BLaER1 treated with 17β-estradiol and CSF1 and Interleukin-3, amounts not matched to agents 10 nM and 100 nM (cell line): ENCODE measurements at regions not wholly inside any gene's neighbourhood (a gene's known extent, or its start where the extent isn't known, plus 50 kb on each side); places are given as distances from the start of the nearest gene placed in this dataset.
"Not testable (repeated sequence)": the region's sequence is repeated elsewhere in the genome, so short reads cannot be mapped to it uniquely, and the experiment has no call there.

Experiments used
- H3K27ac ChIP-seq, 11 experiments: shearing (Covaris generic); formaldehyde crosslinking; 2 replicates each; pipeline ENCODE4 v1.8.1; 2022
- H3K27me3 ChIP-seq, 11 experiments: shearing (Covaris generic); formaldehyde crosslinking; 2 replicates each; pipeline ENCODE4 v1.8.1; 2022
- H3K36me3 ChIP-seq, 11 experiments: shearing (Covaris generic); formaldehyde crosslinking; 2 replicates each; pipeline ENCODE4 v1.8.1; 2022
- H3K4me1 ChIP-seq, 10 experiments: shearing (Covaris generic); formaldehyde crosslinking; 2 replicates each; pipeline ENCODE4 v1.8.1; 2022
- H3K4me2 ChIP-seq, 11 experiments: shearing (Covaris generic); formaldehyde crosslinking; 2 replicates each; pipeline ENCODE4 v1.8.1; 2022
- H3K4me3 ChIP-seq, 10 experiments: shearing (Covaris generic); formaldehyde crosslinking; 2 replicates each; pipeline ENCODE4 v1.8.1; 2022
- H3K9ac ChIP-seq, 11 experiments: shearing (Covaris generic); formaldehyde crosslinking; 2 replicates each; pipeline ENCODE4 v1.8.1; 2022
- H3K9me3 ChIP-seq, 11 experiments: shearing (Covaris generic); formaldehyde crosslinking; replicated peaks in 1 of 11; 2 replicates each; pipeline ENCODE4 v1.8.1; 2022
- H4K20me1 ChIP-seq, 11 experiments: shearing (Covaris generic); formaldehyde crosslinking; 2 replicates each; pipeline ENCODE4 v1.8.1; 2022
- Cebpa-rat ChIP-seq, 11 experiments: shearing (Covaris generic); IDR thresholded peaks; 2 replicates each; pipeline ENCODE4 v1.8.1; 2022

DNA sequence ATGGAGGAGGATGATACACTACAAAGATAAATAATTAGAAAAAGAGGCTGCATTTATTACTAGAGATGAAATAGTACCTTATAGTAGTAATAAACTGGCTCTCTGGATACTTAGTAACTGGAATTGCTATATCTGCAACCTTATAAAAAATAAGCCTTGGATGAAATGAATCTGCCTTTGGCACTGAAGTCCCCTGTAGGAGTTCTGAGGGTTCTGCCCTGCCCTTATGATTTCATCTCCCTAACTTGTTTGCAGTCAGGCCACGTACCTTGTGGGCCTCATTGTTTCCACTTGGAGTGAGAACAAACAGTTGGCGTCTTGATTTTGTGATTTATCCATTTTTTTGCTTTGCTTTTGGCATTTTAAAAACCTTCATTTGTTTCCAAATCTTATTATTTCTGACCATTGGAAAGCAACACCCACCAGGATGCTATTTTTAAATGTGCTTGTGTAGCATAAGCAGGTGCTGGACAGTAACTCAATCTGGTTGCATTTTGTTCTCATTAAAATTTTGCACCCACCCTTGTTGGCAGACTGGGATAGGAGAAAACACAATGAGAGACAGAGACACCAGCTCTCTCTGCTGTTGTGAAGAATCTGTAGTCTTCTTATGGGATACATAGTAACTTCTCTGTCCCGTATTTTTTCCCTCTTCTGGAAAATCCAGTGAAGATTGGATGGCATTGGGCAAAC lies 518.9 kb upstream of the SGCD start:
- H3K9me3 ChIP-seq = no peaks in the 10 kb centered on the region
- H3K36me3 ChIP-seq = no peaks in the 10 kb centered on the region
- no peaks in the 10 kb centered on the region for H4K20me1 ChIP-seq
- H3K27me3 ChIP-seq = no peaks in the 10 kb centered on the region
- H3K4me2 ChIP-seq = no peak overlapping the region
- TF ChIP-seq Cebpa-rat (IDR thresholded peaks at IDR 0.05) = no peak
- H3K4me3 ChIP-seq = no peak overlapping the region
- no peak overlapping the region for H3K27ac ChIP-seq
- H3K9ac ChIP-seq = no peak overlapping the region
- no peaks in the 10 kb centered on the region for H3K4me1 ChIP-seq

GRCh38 chr5:155815248-155815647 lies 511.7 kb upstream of the SGCD start:
- H3K4me3 ChIP-seq = no peak overlapping the region
- H3K36me3 ChIP-seq = no peaks in the 10 kb centered on the region
- no peaks in the 10 kb centered on the region for H3K4me1 ChIP-seq
- no peaks in the 10 kb centered on the region for H3K9me3 ChIP-seq
- H3K4me2 ChIP-seq = no peak overlapping the region
- TF ChIP-seq Cebpa-rat (IDR thresholded peaks at IDR 0.05) = no peak
- no peak overlapping the region for H3K9ac ChIP-seq
- H4K20me1 ChIP-seq = no peaks in the 10 kb centered on the region
- H3K27me3 ChIP-seq = no peaks in the 10 kb centered on the region
- H3K27ac ChIP-seq = no peak overlapping the region

DNA sequence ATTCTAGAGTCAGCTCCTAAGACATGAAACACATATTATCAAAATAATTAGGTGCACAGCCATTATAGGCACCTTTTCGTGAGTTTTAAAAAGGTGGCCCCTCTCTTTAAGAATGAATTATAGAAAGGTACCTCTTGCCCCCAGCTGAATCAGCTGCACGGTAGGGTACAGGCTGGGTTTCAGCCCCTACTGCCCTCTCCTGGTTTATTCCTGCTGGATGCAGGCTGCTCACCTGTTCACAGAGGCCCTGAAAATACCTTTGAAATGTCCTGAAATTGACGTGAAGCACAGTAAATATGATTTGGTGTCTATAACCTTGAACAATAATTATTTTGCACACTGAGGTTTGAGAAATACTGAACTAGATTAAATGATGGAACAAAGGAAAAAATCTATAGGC lies 504.8 kb upstream of the SGCD start:
- no peaks in the 10 kb centered on the region for H4K20me1 ChIP-seq

DNA sequence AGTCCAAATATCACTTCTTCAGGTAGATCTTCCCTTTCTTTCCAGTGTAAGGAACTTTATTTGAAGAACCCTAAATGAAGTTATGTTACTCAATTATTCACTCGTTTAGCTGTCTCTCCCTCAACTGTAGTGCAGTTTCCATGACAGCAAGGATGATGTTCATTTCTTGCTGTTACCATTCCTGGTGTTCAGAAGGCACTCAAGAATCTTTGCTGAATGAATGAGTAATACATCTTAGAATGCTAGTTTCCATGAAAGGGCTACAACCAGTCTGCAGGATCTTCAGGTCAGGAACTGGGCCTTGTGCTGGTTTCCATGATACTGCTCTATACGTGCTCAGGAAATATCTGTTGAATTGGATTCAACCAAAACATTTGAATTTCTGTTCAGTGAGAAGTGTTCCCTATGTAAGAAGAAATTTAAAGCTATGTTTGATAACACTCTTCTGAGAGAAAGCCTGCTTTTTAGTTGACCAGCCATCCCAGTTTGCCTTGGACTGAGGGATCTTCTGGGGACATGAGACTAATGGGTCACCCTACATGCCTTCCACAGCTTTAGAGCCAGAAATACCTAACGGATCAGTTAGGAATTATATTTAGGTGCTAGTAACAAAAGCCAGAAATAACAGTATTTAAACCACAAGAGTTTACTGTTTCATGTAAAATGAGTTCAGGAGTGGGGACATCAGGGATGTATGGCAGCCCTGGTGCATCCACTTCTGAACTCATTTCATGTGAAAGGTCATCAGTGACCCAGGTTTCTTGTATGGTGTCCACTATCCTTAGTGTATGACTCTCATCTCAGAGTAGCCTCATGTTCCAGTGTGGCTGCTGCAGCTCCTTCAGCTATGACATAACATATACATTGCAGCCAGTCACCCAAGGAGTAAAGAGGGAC lies 500.1 kb upstream of the SGCD start:
- Histone ChIP-seq H3K4me3 (no peak overlapping the region), H3K9me3 (no peaks in the 10 kb centered on the region), H3K9ac (no peak overlapping the region), H4K20me1 (no peaks in the 10 kb centered on the region), H3K4me2 (no peak overlapping the region), H3K36me3 (no peaks in the 10 kb centered on the region), H3K27me3 (no peaks in the 10 kb centered on the region), H3K27ac (no peak overlapping the region), H3K4me1 (no peaks in the 10 kb centered on the region)
- TF ChIP-seq Cebpa-rat (IDR thresholded peaks at IDR 0.05) = no peak

More for the DNA sequence above, 504.8 kb upstream of the SGCD start:
- no peaks in the 10 kb centered on the region for H3K9me3 ChIP-seq
- no peak overlapping the region for H3K9ac ChIP-seq
- H3K4me2 ChIP-seq = no peak overlapping the region
- H3K27ac ChIP-seq = no peak overlapping the region
- H3K4me1 ChIP-seq = no peaks in the 10 kb centered on the region
- TF ChIP-seq Cebpa-rat (IDR thresholded peaks at IDR 0.05) = no peak
- H3K4me3 ChIP-seq = no peak overlapping the region
- H3K27me3 ChIP-seq = no peaks in the 10 kb centered on the region
- H3K36me3 ChIP-seq = no peaks in the 10 kb centered on the region

DNA sequence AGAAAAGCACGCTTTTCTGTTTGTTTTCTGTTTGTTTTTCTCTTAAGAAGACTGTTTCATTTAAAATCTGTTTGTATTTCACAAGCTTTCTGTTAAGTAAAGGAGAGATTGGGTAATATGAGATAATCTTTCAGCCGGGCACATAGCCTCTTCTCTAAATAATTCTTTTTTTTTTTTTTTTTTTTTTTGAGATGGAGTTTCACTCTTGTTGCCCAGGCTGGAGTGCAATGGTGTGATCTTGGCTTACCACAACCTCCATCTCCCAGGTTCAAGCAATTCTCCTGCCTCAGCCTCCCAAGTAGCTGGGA lies 499.5 kb upstream of the SGCD start:
- not testable (repeated sequence) for H3K4me3 ChIP-seq, H4K20me1 ChIP-seq, H3K36me3 ChIP-seq

GRCh38 chr5:155827949-155828348 lies 499.0 kb upstream of the SGCD start:
- Histone ChIP-seq H3K4me2 (no peak overlapping the region), H3K9me3 (no peaks in the 10 kb centered on the region), H3K4me3 (no peak overlapping the region), H3K9ac (no peak overlapping the region), H3K27me3 (no peaks in the 10 kb centered on the region), H3K36me3 (no peaks in the 10 kb centered on the region), H3K27ac (no peak overlapping the region), H4K20me1 (no peaks in the 10 kb centered on the region), H3K4me1 (no peaks in the 10 kb centered on the region)
- no peak for TF ChIP-seq Cebpa-rat (IDR thresholded peaks at IDR 0.05)

More for the DNA sequence above, 499.5 kb upstream of the SGCD start:
- H3K27ac ChIP-seq, H3K9ac ChIP-seq, H3K27me3 ChIP-seq, H3K4me1 ChIP-seq, H3K4me2 ChIP-seq, H3K9me3 ChIP-seq: not testable (repeated sequence)

DNA sequence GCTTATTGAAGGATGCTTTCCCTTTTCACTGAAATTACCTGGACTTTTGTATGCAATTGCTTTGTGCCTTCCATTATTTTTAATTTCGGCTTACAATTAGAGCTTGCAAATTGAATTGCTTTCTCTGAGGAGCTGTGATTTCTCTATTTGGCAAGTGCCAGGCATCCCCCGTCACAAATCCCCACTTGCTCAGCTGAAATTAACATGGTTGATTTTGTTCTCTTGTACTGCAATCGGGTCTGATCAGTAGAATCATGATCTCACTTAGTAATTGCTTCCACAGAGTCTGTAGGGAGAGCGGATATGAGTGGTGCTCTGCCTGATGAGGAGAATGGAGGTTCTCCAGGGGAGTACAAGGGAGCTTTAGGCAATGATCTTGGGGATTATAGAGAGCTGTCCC lies 495.5 kb upstream of the SGCD start:
- Histone ChIP-seq H3K4me3 (no peak overlapping the region), H3K4me2 (no peak overlapping the region), H3K4me1 (no peaks in the 10 kb centered on the region), H3K27me3 (no peaks in the 10 kb centered on the region), H3K9ac (no peak overlapping the region), H3K9me3 (no peaks in the 10 kb centered on the region), H3K36me3 (no peaks in the 10 kb centered on the region), H3K27ac (no peak overlapping the region), H4K20me1 (no peaks in the 10 kb centered on the region)
- no peak for TF ChIP-seq Cebpa-rat (IDR thresholded peaks at IDR 0.05)

DNA sequence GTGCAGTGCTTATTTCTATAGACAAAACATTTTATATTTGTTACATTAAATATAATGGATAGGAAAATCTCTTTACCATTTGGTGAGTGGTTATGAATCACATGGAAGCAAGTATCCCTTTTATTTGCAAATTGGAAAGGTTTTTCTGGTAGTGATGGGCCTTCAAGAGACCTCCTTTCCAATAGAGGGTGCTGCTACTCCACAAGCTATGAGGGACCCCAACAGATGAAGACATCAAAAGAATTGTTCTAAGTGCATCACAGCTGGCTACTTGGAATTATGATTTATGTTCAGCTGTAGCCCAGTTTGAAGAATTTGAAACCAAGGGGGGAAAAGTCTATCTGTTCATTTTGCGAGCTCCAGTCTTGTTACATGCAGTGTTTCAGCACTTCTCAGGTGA lies 493.7 kb upstream of the SGCD start:
- Histone ChIP-seq H3K4me3 (no peak overlapping the region), H3K36me3 (no peaks in the 10 kb centered on the region), H3K9ac (no peak overlapping the region), H3K9me3 (no peaks in the 10 kb centered on the region), H3K4me1 (no peaks in the 10 kb centered on the region), H3K27me3 (no peaks in the 10 kb centered on the region), H3K4me2 (no peak overlapping the region), H4K20me1 (no peaks in the 10 kb centered on the region), H3K27ac (no peak overlapping the region)
- no peak for TF ChIP-seq Cebpa-rat (IDR thresholded peaks at IDR 0.05)

DNA sequence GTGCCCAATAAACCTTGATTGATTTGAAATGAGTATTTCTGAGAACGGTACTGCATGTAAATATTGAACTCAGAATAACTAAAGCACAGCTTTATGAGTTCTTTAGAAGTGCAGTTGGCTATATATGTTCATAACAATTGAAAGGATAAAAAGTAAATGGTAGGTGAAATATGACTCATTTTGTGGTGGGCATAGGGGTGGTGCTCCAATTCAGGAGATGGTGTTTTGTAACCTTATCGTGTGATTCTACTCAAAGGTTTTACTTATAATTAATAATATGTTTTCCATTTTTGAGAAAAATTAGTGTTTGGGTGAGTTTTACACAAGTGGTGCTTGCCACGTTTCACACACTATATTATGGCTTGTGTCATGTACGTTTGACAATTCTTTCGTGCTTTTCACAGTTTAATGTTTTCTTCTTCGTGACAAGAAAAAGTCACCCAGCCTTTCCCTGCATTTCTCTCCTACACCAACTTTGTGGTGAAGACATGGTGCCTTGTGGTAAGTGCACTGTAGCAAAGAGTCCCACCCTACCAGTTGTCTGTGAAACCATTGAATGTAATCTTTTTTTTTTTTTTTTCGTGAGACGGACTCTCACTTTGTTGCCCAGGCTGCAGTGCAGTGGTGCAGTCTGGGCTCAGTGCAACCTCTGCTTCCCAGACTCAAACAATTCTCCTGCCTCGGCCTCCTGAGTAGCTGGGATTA lies 492.5 kb upstream of the SGCD start:
- no peak for TF ChIP-seq Cebpa-rat (IDR thresholded peaks at IDR 0.05)
- H3K27ac ChIP-seq = no peak overlapping the region
- H3K4me1 ChIP-seq = no peaks in the 10 kb centered on the region
- H3K9ac ChIP-seq = no peak overlapping the region
- no peak overlapping the region for H3K4me2 ChIP-seq
- no peak overlapping the region for H3K4me3 ChIP-seq
- H3K27me3 ChIP-seq = no peaks in the 10 kb centered on the region
- no peaks in the 10 kb centered on the region for H3K36me3 ChIP-seq
- no peaks in the 10 kb centered on the region for H4K20me1 ChIP-seq
- no peaks in the 10 kb centered on the region for H3K9me3 ChIP-seq
